ENCODE measurements at regions not wholly inside any gene's neighbourhood (a gene's known extent, or its start where the extent isn't known, plus 50 kb on each side); places are given as distances from the start of the nearest gene placed in this dataset.

GRCh38 chr7:70925411-70926115, 206.4 kb upstream of the GALNT17 start:
- TF ChIP-seq EZH2 (IDR thresholded peaks at IDR 0.05; ENCODE audit: insufficient read depth, poor library complexity, severe bottlenecking) (no peak), EZH2phosphoT487 (IDR thresholded peaks at IDR 0.05; ENCODE audit: insufficient read depth, low read depth) (no peak)

Measured in GM23248 (cell line).